Brain pericyte (primary cell): ENCODE measurements at regions not wholly inside any gene's neighbourhood (a gene's known extent, or its start where the extent isn't known, plus 50 kb on each side); places are given as distances from the start of the nearest gene placed in this dataset.
"Not testable (repeated sequence)": the region's sequence is repeated elsewhere in the genome, so short reads cannot be mapped to it uniquely, and the experiment has no call there.

Experiments used
- DNase-seq: peaks from one replicate; pipeline ENCODE4 v3.0.0-alpha.2; 2012; ENCODE audit warnings: low read depth, low spot score

DNA sequence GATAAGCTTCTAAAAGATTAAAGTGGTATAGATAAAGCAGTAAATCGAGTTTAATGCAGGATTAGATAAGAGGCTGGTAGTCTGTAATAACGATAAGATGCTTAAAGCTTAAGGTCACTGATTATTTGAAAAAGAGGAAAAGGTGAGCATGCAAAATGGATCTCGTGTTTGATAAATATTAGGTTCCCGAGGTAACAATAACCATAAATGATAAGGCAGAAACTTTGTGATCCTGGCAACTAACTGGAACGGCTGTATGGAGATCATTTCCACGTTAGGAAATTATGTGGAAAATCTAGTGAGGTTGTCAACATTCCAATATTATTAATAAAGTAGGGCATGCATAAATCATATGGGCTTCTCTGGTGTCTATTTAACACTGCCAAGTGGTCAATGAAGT, 255.5 kb downstream of the EFCAB11 start:
- no peak for DNase-seq

DNA sequence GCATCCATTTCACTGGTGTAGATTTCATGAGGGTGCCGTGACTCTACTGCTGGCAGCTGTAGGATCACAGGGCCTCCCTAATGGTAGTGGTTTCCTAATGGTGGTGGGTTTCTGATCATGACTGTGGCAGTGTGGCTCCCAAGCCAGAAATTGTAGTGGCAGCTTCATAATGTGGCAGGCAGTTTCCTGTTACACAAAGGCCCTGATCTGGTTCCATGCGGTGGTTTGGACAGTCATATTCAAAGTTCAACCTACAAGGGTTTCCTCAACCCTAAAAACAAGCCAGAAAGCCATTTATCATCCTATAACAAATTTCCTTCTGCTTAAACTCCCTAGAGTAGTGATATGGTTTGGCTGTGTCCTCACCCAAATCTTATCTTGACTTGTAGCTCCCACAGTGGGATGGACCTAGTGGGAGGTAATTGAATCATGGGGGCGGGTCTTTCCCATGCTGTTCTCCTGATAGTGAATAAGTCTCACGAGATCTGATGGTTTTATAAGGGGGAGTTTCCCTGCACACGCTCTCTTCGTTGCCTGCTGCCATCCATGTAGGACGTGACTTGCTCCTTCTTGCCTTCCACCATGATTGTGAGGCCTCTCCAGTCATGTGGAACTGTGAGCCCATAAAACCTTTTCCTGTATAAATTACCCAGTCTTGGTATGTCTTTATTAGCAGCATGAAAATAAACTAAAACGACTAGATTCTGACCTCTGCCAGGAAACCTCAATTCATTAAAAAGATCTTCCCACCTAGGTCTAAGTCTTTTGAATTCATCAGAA, 257.1 kb downstream of the EFCAB11 start:
- DNase-seq = no peak

DNA sequence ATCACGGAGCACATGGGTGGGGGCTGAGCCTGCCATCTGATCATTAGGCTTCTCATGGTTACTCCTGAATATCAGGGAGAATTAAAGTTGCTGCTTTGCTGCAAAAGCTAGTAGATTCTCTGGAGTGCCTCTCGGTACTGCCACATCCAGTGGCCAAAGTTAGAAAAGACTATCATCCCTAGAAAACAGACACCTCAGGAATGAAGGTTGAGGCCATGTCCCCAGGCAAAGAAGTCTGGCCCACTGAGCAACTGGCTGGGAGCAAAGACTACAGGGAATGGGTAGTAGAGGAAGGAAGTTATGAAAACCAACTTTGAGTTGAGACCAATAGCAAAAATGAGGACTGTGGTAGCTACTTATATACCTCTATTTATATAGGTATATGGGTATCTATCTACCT, 258.7 kb downstream of the EFCAB11 start:
- no peak for DNase-seq

DNA sequence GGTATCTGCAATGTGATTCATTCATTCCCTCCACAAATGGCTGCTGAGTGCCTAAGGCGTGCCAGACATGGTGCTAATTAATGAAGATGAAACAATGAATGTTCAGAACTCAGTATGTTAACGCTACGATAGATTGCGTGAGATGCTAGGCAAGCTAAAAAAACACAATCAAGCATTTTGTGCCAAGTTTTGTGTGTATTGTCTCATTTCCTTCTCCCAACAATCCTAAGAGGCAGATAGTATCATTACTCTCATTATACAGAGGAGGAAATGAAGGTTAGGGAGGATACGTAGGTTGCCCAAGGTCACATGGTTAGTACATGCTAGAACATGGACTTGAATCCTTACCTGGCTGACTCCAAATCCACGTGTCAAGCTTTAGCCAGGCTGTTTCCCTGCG, 264.4 kb downstream of the EFCAB11 start:
- no peak for DNase-seq

DNA sequence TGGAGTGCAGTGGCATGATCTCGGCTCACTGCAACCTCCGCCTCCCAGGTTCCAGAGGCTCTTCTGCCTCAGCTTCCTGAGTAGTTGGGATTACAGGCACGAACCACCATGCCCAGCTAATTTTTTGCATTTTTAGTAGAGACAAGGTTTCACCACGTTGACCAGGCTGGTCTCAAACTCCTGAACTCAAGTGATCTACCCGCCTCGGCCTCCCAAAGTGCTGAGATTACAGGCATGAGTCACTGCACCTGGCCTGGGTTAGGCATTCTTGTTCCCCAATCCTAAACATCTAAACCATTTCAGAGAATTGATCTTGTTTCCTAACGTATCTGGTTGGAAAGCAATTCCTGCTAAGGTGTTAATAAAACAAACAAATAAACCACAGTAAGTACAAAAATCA, 264.8 kb downstream of the EFCAB11 start:
- not testable (repeated sequence) for DNase-seq

DNA sequence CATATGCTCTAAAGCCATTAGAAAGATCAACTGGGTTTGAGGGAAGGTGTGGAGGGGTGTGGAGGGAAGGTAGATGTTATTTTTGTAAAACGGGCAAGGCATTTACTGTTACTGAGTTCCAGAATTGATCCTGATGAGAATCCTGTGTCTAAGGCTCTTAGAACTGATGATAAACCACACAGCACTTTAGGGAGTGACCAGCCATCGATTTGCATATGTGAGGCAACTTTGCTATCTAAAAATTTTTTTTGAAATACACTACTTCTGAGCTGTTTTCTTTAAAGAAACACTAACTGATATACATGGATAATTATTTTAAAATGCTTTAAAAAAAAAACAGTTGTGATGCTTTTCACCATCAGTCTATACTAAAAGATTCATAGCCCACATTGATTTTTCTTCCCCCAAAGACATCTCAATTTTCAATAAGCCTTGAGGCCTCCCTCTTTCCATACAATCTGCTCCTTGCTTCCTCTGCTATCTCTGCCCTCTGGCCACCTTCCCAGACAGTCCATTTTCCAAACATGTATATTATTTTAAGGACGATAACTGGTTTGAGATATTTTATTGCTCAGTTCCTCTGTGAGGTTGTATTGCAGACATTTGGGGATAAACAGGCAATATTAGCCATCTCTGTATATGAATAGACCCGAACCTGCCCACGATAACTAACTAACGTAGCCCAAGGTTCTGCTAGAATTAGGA, 265.9 kb downstream of the EFCAB11 start:
- no peak for DNase-seq

DNA sequence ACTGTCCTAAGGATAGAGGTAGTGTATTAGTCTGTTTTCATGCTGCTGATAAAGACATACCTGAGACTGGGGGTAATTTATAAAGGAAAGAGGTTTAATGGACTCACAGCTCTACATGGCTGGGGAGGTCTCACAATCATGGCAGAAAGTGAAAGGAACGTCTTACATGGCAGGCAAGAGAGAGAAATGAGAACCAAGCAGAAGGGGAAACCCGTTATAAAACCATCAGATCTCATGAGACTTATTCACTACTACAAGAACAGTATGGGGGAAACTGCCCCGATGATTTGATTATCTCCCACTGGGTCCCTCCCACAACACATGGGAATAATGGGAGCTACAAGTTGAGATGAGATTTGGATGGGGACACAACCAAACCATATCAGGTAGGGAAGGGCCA, 267.4 kb downstream of the EFCAB11 start:
- not testable (repeated sequence) for DNase-seq

DNA sequence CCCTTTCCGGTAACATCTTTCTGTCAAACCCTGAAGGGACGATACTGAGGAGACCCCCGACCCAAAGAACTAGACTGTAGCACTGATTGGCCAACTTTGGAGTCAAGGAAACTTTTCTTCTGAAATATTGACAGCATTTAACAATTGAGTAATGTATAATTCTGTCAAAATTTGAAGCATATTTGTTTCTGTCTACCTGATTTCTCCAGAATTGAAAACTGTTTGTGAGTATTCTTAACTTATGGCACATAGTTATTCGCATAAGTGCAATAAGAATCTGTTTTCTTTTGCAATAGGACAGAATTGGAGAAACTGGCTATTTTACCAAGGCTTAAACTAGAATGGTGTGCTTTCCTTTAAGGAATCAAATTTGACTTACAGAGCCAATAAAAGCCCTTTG, 267.1 kb upstream of the FOXN3 start:
- DNase-seq = no peak

DNA sequence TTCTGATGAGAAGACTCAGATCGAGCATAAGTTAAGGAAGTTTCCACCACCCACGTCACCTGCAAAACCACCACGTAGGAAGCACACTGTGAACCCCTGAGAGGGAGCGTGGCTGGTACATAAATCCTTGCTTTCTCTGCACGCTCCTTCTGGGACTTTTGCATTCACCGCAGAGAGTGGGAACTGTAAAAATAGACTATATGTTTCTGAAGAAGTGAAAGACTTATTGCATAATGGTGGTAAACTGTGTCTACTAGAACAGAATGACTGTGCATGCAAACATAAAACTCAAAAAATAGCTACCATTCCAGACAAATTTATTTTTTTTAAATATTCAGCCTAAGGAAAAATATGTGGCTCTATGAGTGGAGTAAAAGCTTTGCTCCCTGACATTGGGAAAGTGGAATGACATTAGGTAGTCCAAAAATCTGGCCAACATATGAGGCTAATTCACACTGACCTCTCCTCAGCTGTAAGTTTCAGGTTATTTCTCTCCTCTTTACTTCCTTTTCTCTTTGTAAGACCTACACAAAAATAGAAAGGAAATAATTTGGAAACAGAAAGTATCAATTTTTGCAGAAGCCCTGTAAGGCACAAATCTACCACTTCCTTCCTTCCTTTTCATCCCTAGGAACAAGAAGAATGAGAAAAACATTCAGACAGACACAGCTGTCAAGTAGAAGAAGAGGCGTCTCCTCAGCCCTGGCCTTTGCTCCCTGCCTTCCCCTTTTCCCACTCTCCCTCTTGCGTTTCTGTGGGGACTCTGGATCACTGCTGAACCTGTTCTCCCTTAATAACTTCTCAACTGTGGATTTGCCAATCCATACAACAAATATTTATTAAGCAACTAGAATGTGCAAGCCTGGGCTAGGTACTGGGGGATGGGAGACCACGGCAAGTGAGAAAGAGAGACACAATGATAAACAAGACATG, 264.3 kb upstream of the FOXN3 start:
- DNase-seq = no peak

DNA sequence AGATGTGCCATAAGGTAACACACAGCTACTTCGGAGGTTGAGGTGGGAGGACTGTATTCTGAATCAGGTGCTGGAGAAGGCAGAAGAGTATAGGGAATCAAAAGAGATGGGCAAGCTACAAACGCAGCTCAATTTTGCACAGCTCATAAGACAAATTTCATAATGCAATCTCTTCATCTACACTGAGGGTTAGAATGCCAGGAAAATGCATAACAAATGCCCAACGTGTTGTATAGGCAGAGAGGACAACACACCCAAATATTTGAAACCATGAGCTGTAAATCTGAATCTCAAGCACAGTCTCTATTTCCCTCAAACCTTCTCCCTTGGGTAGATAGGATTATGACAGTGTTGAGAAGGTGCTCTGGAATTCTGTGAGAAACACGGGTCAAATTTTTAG, 263.1 kb upstream of the FOXN3 start:
- no peak for DNase-seq

DNA sequence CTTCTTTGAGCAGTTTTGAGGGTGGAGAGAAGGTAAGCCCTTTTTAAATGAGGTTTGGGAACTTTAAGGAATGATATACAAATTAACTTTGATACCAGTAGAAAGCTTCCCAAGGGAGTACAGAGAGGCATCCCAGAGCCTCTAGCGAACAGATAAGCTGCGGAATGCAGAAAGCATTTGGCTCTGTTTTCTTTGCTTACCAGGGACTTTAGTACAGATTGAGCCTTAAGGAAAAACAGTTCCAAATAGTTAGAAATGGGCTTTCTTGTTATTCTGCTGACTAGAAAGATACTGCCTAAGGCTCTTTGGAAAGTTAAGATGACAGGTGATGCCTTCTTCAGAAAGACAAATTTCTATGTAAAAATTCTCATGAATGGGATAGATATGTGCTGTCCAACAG, 261.7 kb upstream of the FOXN3 start:
- DNase-seq = no peak

DNA sequence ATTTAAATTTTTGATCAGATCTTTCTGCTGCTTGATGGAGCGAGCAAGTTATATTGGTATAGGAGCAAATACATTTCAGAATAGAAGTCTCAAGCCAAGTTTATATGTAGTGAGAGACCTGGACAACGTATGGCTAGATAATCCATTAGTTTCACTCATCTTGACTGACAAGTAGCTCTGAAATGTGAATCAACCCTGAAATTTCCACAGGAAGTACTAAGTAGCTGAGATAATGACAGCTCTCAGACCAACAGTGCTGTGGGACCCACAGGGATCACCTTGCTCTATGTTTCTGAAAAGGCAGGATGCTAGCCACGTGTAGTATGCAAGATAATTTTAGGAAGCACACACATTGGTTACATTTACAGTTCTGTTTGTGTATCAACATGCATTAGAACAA, 258.6 kb upstream of the FOXN3 start:
- DNase-seq = no peak

DNA sequence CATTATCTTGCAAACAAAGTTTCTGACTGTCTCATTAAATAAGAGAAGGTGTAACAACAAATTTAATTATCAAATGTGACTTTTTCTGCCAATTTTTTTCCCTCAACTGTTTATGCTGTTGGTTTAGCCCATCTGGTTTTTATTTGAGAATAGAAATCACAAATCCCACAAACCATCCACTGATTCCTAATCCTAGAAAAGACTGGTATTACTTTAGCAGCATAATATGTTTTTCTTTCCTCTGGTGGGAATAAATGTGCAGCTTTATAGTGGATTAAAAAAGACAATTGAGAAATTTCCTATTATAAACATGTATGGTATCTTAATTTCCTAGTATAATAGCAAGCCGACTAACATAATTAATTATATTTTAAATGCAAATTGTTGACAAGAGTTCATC, 257.9 kb upstream of the FOXN3 start:
- no peak for DNase-seq

DNA sequence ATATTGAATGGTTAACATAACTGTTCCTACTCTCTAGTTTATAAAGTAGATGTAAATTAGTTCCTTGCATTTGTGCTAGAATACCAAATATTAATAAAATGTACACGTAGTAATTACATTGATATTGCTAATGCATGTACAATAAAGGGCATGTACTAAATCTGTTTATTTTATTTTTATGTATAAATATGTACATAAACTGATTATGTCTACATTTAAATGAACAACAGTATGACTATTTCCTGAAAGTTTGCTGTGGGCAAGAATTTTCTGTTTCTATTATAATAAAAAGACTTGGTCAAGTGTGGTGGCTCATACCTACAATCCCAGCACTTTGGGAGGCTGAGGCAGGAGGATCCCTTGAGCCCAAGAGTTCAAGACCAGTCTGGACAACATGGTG, 257.2 kb upstream of the FOXN3 start:
- DNase-seq = no peak

DNA sequence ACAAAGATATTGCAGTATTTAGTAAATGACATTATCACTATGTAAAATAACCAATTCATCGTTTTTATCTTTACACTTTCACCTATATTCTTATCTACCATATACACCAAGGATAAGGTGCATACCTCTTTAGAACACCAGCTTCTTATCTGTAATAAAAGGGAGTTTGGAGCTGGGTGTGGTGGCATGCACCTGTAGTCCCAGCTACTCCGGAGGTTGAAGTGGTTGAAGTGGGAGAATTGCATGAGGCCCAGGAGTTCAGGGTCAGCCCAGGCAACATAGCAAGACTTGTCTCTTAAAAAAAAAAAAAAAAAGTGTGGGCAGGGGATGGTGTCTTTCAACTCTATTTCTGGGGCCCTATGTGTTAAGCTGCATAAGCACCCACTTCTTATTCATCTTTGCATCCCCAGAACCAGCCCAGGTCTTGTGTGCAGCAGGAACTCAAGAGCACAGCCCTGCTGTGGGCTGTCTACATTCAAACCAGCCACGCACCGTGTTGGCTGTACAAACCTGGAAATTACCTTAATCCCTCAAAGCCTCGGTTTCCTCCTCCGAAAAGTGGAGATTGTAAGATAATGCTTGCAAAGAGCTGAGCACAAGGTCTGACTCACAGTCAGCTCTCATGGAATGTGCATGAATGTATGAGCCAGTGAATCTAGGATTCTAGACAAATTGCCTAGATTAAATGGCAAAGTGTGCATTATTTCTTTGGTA, 256.6 kb upstream of the FOXN3 start:
- DNase-seq = no peak

DNA sequence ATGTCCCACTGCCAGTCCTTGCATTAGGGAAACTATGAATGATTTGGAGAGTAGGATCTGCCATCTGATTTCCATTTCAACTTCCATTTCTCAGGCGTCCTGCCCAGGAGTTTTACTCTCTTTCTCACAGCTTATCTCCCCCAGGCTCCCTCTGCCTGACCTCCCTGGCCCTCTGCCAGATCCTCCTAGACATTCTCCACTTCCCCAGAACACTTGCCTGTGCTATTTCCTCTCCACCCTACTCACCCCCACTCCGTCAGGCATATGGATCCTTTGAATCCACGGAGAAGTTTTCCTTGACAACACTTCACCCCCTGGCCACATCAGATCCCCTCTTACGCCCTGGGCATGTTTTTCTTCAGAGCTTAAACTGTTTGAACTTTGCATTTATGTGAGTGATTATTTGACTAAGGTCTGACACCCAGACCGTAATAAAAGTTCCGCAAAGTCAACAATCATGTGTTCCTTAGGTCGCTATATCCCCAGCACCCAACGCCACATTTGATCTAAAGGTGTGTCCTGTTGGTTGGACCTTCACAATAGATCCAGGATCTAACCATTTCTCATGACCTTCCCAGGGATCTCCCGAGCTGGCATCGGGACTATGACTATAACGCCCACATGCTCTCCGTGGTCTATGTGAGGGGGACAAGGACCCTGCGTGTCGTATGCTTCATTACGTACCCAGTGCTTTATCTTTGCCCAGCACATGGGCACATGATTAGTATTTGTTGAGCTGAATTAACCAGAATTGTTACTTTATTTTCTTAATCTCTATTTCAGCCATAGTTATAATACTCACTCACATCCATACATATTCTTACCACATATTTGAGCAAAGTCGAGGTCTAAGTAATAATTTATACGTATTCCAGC, 255.8 kb upstream of the FOXN3 start:
- no peak for DNase-seq

DNA sequence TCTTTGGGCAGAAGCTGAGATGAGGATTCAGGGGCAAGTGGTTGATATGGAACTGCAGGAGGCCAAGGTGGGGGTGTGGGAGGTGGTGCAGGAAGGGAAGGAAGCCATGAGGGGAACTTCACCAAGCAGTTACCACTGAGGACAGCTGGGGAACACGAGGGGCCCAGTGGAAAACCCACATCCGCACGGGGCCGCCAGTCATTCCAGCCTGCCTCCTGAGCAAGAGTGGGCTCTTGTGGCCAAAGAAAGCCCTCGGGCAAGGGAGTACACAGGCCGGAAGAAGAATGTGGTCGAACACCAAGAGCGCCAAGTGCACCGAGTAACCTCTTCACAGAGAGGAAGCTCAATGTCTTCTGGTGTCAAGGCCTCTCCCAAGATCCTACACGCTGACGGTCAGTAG, 252.2 kb upstream of the FOXN3 start:
- DNase-seq = no peak

DNA sequence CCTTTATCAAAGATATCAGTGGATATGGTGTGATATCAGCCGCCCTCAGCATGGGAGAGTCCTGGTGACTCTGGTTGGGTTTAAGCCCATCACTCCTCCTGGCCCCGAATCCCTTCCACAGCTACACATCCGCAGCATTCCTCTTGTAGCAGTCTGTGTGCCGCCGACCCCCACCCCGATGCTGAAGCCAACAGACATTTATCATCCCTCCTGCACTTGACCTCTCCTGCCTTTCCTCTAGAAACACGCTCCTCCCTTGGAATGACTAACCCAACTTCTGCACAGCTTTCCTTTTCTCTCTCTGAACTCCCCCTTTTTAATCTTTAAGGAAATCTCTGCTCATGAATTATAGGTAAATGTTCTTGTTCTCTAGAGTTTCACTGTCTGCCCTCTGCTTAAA, 250.9 kb upstream of the FOXN3 start:
- DNase-seq = no peak

DNA sequence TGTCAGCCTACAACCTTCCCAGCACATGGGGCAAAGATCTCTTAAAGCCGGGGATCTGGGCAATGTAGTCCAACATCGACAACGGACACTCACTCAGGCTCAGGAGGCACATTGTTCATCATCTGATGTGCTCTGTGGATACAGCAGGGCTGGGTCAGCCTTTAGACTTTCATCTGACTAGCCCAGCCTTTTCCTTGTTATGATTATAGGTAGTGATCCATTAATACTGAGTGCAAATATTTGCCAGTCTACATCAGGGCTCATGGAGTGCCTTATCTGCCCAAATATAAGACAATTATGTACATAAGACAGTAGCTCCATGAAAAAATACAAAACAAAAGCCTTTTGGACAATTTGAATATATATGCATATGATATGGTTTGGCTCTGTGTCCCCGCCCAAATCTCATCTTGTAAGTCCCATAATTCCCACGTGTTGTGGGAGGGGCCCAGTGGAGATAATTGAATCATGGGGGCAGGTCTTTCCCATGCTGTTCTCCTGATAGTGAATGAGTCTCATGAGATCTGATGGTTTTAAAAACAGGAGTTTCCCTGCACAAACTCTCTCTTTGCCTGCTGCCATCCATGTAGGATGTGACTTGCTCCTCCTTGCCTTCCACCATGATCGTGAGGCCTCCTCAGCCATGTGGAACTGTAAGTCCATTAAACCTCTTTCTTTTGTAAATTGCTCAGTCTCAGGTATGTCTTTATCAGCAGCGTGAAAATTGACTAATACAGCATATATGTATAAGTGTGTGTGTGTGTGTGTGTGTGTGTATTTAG, 248.5 kb upstream of the FOXN3 start:
- not testable (repeated sequence) for DNase-seq

DNA sequence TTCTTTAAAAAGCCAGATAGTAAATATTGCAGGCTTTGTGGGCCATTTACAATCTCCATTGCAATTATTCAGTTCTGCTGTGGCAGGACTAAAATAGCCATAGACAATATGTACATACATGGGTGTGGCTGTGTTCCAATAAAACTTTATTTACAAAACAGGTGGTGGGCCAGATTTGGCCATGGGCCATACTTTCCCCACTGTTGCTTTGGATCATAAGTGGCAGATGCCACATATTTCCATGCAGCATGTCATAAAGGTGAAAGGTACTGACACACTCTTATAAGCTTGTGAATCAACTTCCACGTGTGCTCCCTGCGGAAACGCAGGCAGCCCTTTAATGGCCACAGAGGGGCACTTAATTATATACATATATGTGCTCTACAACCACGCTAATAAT, 244.4 kb upstream of the FOXN3 start:
- DNase-seq = no peak
